GM18499 (cell line): ENCODE measurements at regions not wholly inside any gene's neighbourhood (a gene's known extent, or its start where the extent isn't known, plus 50 kb on each side); places are given as distances from the start of the nearest gene placed in this dataset.

Source experiments
- ATAC-seq: cut with Tn5 transposase; IDR thresholded peaks from one replicate; pipeline ENCODE4 v1.9.1; 2021; ENCODE audit warnings: moderate number of reproducible peaks; ENCODE audit not compliant: insufficient read depth, unreplicated experiment

GRCh38 chr10:111335826-111336225 lies 259.0 kb downstream of the ADRA2A start:
- no peak for ATAC-seq

- no peak for ATAC-seq
These were observed 261.2 kb downstream of the ADRA2A start for GRCh38 chr10:111338035-111338434.

GRCh38 chr10:111338805-111339204 lies 262.0 kb downstream of the ADRA2A start:
- peak; percentile 93 for ATAC-seq

GRCh38 chr10:111344804-111345203 lies 268.0 kb downstream of the ADRA2A start:
- no peak for ATAC-seq

- no peak for ATAC-seq
These were observed 270.7 kb downstream of the ADRA2A start for GRCh38 chr10:111347386-111348013.

- no peak for ATAC-seq
These were observed 271.2 kb downstream of the ADRA2A start for GRCh38 chr10:111348076-111348475.

- no peak for ATAC-seq
These were observed 278.0 kb downstream of the ADRA2A start for GRCh38 chr10:111354859-111355258.

GRCh38 chr10:111356571-111356970 lies 279.7 kb downstream of the ADRA2A start:
- no peak for ATAC-seq

- ATAC-seq, result no peak
These were observed 281.0 kb downstream of the ADRA2A start for GRCh38 chr10:111357859-111358258.

- ATAC-seq, result peak; percentile 88
These were observed 283.6 kb downstream of the ADRA2A start for GRCh38 chr10:111360260-111360925.

- no peak for ATAC-seq
These were observed 290.7 kb downstream of the ADRA2A start for GRCh38 chr10:111367531-111367930.

- ATAC-seq, result no peak
These were observed 293.3 kb downstream of the ADRA2A start for GRCh38 chr10:111370101-111370500.

- ATAC-seq, result no peak
These were observed 296.9 kb downstream of the ADRA2A start for GRCh38 chr10:111373696-111374095.

- ATAC-seq, result no peak
These were observed 302.8 kb downstream of the ADRA2A start for GRCh38 chr10:111379534-111380187.

GRCh38 chr10:111384556-111384955 lies 307.7 kb downstream of the ADRA2A start:
- no peak for ATAC-seq

GRCh38 chr10:111390813-111391563 lies 314.2 kb downstream of the ADRA2A start:
- no peak for ATAC-seq

- no peak for ATAC-seq
These were observed 315.3 kb downstream of the ADRA2A start for GRCh38 chr10:111392159-111392558.

GRCh38 chr10:111392910-111393309 lies 316.1 kb downstream of the ADRA2A start:
- no peak for ATAC-seq

GRCh38 chr10:111410740-111411139 lies 333.9 kb downstream of the ADRA2A start:
- no peak for ATAC-seq

- no peak for ATAC-seq
These were observed 348.6 kb downstream of the ADRA2A start for GRCh38 chr10:111425459-111425858.
